Activated CD4-positive, alpha-beta T cell treated with anti-CD3 and anti-CD28 coated beads, Interleukin-2, Interleukin-4, amounts not matched to agents 100 ng/mL and 50 ng/mL, durations not matched to agents 16 hours and 8 hours (primary cell): ENCODE measurements at regions not wholly inside any gene's neighbourhood (a gene's known extent, or its start where the extent isn't known, plus 50 kb on each side); places are given as distances from the start of the nearest gene placed in this dataset.
"Not testable (repeated sequence)": the region's sequence is repeated elsewhere in the genome, so short reads cannot be mapped to it uniquely, and the experiment has no call there.

ENCODE experiments used
- DNase-seq: peaks from one replicate; pipeline ENCODE4 v3.0.0-alpha.2; 2020; ENCODE audit warnings: low spot score

- no peak for DNase-seq
Observed at GRCh38 chr5:5738797-5739489, 316.5 kb downstream of the ICE1 start.

GRCh38 chr5:5736007-5736406, 313.5 kb downstream of the ICE1 start:
- DNase-seq, result no peak

DNA sequence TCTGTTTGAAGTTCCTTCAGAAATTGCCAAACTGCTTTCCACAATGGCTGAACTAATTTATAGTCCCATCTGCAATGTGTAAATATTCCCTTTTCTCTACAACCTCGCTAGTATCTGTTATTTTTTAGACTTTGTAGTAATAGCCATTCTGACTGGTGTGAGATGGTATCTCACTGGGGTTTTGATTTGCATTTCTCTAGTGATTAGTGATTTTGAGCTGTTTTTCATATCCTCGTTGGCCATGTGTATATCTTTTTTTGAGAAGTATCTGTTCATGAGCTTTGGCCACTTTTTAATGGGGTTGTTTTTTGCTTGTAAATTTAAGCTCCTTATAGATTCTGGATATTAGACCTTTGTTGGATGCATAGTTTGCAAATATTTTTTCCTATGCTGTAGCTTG, 310.6 kb downstream of the ICE1 start:
- DNase-seq, result not testable (repeated sequence)

GRCh38 chr5:5726401-5726800, 303.9 kb downstream of the ICE1 start:
- DNase-seq, result no peak

DNA sequence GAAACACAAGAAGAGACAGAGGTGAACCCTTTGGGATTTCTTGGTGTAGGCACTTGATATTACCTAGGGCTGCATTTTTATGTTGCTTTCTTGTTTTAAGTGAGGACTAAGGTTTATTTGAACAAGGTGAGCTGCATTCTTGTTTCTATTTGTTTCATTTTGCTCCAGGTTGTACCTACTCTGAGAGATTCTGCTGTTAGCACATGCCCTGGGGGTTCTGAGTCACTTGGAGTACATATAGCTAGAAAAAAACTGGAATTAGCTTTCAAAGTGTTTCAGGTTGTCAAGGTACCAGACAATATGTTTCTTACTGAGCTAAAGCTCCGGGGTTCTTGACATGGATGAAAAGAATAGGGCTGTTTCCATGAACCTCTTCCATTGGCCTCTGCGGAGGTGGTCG, 299.4 kb downstream of the ICE1 start:
- DNase-seq, result no peak

GRCh38 chr5:5719292-5719691, 296.8 kb downstream of the ICE1 start:
- DNase-seq, result no peak

GRCh38 chr5:5716665-5717064, 294.2 kb downstream of the ICE1 start:
- no peak for DNase-seq

- no peak for DNase-seq
Observed at GRCh38 chr5:5711592-5711991, 289.1 kb downstream of the ICE1 start.

GRCh38 chr5:5711112-5711511, 288.6 kb downstream of the ICE1 start:
- no peak for DNase-seq

GRCh38 chr5:5710471-5710870, 288.0 kb downstream of the ICE1 start:
- no peak for DNase-seq

GRCh38 chr5:5708367-5708919, 286.0 kb downstream of the ICE1 start:
- DNase-seq, result no peak

DNA sequence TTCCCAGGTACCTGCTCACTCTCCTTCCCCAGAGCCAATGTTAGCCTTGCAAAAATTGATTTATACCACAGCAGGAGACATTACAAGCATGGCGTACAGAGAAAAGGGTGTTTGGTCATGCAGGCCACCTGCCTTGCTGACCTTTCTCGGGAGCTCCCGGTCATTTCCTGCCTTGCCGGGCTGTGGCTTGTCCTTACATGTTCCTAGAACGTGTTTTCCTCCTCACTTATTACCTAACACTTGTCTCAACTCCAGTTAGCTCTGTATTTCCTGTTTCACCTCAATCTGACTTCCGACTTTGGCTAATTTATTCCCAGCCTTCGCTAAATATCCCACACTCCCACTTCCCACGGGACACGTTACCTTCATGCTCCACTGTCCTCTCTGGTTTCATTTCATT, 282.5 kb downstream of the ICE1 start:
- DNase-seq, result no peak

GRCh38 chr5:5704352-5704751, 281.9 kb downstream of the ICE1 start:
- DNase-seq, result no peak

GRCh38 chr5:5702934-5703333, 280.5 kb downstream of the ICE1 start:
- DNase-seq, result no peak

DNA sequence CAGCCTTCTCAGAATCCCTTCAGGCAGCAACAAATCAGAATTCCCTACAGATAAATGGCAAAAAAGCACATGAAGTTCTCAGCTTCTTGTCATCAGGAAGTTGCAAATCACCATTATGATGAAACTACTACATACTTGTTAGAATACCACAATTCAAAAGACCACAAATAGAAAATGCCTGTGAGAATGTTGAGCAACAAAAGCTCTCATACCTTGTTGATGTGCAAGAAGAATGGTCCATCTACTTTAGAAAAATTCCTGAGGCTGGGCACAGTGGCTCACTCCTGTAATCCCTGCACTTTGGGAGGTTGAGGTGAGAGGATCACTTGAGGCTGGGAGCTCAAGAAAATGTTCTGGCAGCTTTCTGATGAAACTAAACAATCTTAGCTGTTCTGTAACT, 278.1 kb downstream of the ICE1 start:
- DNase-seq, result no peak

DNA sequence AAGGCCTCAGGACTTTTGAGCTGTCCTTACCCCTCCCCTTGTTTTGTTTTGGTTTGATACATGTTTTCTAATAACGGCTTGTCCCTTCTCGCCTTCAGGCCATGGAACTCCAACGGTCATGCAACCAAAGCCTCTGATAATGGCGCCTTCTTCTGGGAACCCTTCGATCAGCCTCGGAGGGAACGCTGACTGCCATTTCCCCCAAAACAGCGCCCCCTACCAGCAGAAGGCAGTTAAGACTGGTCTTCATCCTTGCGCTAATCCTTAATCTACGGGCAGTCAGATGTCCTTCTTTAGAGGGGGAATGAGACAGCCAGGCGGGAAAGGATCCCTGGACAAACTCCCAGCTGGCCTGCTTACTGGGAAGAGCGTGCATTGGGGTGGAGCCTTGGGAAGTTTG, 276.6 kb downstream of the ICE1 start:
- DNase-seq, result no peak

DNA sequence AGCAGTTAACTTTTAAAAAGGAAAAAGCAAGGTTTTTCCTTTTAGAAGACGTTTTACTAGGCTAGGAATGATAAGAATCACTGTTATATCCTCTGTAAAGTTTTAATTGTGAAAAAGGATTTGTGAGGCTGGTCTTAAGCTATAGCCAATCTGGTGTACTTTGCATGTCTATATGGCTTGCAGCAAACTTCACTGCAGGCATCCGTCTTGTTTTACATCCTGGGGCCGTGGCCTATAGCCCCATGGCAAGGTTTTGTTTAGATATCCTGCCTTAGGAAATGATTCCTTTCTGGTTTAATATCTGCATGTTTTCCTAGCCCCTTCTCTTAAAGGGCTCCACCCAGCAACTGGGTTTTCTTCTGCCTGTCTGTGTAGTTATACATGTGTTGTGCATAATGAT, 272.8 kb downstream of the ICE1 start:
- no peak for DNase-seq

DNA sequence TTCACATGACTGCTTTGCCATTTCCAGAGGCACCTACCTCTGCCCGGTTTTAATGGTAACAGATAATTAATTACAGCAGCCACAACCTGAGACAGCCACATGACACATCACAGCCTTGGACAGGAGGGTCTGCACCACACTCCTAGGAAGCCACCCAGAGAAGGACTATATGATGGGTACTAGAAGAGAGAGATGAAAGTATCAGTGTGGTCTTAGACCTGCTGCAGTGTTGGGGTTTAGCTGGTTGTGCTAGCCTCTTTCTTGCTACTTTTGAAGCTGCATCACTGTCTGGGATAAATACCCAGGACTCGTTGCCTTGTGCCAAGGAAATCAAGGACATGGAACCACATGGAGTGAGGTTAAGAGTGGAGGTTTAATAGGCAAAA, 266.4 kb downstream of the ICE1 start:
- DNase-seq, result no peak

DNA sequence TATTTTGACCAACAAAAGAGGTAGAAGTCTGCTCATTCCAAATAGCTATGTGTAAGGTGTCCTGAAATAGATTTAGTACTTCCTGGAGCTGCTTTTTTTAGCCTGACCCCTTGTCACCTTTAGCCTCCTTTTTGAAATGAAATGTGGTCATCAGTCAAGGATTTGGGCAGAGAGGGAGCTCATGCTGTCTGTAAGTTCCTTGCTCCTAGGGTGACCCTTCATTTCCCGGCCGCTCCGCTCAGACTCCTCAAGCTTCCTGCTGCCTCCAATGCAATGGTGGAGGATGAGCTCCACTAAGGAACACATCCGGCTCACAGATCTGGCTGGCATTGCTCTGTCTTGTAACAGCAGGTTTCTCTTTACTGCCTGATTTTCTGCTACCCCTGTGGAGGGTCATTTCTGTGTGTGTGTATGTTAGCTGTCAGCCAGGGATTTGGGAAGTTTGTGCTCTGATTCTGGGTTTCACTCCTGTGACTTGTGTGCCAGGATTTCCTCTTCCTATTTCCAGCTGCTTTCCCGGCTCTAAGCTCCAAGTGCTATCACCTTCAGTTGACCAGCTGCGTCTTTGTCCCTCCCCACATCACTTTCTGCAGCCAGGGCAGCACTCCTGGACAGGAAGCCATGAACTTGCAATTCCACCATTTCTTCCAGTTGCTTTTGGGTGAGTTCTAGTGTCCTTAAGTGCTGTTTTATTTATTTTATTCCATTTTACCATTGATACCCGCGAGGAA, 265.9 kb downstream of the ICE1 start:
- DNase-seq, result no peak

DNA sequence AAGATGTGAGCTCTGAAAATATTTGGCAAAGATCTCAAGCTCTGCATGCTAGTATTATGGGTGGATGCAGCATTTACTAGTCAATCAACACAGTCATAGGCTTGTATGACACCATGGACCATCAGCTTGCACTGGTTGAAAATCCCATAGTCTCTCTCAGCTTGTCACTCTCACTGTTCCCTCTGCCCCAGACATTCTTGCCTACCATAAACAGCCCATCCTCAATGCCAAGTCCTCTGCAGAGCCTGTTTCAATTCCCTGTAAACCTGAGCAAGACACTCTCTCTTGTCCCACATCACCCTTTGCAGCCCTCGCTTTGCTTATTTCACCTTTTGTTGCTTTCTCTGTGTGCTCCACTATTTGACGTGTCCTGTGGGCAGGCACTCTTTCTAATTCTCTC, 264.6 kb downstream of the ICE1 start:
- no peak for DNase-seq

DNA sequence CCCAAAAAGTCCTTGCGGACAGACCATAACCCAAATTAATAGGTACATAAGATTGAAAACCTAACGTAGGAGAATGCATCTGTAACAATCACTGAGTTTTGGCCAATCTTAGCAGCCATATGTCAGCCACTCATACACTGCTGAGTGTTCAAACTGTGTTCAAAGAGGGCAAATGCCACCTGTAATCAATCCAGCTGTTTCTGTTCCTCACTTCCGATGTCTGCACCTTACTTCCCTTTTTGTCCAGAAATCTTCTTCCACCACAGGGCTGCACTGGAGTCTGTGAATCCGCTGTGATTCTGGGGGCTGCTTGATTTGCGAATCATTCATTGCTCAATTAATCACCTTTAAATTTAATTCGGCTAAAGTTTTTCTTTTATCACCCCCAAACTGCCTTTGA, 263.9 kb downstream of the ICE1 start:
- DNase-seq, result no peak

DNA sequence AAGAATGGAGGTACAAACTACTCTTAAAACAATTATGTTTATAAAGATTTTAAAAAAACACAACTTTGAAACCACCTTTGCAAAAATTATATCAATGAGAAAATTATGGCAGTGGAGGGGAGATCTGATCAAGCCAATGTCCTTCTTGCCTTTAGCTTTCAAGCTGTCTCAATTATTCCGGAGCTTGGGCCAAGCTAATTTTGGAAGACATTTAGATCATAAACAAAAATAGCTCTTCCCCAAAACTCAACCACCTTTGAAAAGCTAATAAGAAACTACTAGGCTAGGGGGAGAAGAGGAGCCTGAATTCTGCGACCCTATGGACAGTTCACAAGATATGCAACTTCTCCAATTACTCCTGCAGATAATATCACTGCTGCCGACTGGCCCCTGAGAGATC, 263.3 kb downstream of the ICE1 start:
- no peak for DNase-seq

- DNase-seq, result no peak
Observed at GRCh38 chr5:5683174-5683573, 260.7 kb downstream of the ICE1 start.

DNA sequence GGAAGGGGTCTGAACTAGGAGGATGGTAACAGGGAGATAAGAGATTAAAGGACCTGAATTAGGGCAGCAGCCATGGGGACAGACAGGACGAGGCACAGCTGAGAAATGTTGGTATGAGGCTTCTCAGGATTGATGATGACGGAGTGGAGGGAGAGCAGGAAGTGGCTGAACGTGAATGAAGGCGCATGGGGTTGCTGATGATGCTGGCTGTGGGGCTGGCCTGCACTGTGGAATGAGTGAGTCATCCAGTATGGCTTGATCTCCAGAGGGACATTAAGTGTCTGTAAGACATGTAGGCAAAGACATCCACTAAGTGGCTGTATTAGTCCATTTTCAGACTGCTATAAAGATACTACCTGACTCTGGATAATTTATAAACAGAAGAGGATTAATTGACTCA, 256.4 kb downstream of the ICE1 start:
- no peak for DNase-seq
